ENCODE measurements at regions not wholly inside any gene's neighbourhood (a gene's known extent, or its start where the extent isn't known, plus 50 kb on each side); places are given as distances from the start of the nearest gene placed in this dataset.

DNA sequence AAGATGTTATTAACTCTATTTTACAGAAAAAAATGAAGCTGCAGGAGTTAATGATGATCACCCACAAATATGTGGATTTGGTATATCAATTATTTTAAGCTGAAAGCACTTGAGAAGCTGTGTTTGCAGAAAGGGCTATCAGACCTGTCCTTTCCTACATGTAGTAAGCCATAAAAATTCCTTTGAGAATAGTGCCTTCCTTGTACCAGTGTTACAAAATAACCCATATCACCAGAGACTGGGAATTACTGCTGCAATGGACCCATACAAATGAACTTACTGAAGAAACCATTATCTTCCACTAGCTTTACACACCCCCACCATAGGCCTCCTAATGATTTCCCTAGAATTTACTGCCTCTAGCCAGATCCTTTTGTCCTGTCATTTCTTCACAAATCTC lies 99.2 kb upstream of the ZRANB2 start:
- no peak for DNase-seq

DNA sequence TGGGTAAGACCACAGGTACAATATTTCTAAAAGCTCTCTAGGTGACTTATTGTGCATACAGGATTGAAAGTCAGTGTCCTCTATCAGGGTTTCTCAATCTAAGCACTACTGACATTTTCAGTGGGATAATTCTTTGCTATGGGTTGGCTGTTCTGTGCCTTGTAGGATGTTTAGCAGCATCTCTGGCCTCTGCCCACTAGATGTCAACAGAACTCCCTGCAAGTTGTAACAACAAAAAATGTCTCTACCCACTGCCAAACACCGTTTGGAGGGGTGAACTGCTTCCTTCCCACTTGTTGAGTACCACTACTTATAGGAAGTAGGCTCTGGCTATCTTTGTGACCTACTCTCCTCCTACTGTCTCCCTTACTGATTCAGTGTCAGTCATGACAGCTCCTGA lies 90.1 kb upstream of the ZRANB2 start:
- no peak for DNase-seq

DNA sequence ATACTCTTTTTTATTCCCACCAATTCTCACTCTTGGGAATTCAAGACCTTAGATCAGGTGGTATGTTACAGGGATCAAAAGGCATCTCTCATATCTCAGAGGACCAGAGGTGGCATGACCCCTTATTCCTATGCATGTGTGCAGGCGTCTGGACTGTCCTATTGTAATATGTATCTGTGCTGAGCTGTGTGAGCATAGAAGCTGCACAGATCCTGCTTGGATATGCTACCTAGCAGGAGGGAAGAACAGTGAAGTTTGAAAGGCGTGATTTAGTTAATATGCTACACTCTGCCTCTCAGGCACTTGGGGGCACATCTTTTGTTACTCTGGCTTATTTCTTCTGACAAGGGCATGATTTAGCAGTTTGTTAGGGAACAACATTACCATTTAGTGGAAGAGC lies 86.7 kb upstream of the ZRANB2 start:
- DNase-seq: no peak

DNA sequence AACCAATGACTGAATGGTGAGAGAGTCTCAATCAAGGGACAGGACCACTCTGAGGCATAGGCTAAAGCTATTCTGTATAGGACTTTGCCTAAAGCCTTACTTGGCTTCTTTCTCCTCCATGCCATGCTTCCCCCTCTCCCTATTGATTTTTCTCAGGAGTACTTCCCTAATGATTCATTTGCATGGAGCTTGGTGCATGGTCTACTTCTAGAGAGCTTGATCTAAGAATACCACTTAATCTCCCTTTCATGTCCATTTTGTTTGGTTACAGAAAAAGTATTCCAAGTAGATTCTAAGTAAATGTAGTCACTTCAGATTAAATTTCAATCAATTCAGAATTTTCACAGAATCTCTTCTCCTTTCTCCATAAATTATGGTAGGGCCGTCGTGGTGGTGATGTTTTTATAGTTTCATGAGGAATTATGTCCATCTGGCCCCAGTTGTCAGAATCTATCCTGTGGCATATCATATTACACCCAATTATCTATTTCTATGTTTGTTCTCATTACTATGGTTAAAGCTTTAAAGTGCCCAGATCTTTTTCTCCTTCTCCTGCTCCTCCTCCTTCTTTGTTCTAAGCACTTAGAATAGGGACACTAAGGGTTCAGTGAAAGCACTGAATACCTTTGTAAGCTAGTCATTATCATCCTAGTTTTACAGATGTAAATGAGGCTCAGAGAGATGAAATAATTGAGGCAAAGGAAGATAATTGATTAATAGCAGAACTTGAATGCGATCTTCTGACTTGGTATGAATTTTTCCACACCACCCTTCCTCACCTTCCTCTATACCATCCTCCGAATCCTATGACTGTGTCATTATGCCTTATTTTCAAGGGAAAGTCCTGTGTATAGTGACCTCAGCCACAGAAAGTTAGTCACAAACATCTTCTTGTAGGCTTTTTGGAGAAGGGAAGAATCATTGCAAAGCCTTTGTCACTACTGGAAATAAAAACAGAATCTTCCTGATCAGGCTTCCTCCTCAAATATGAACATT lies 85.6 kb upstream of the ZRANB2 start:
- no peak for DNase-seq

- DNase-seq: no peak
Measured at GRCh38 chr1:71157715-71158114, 76.9 kb upstream of the ZRANB2 start.

DNA sequence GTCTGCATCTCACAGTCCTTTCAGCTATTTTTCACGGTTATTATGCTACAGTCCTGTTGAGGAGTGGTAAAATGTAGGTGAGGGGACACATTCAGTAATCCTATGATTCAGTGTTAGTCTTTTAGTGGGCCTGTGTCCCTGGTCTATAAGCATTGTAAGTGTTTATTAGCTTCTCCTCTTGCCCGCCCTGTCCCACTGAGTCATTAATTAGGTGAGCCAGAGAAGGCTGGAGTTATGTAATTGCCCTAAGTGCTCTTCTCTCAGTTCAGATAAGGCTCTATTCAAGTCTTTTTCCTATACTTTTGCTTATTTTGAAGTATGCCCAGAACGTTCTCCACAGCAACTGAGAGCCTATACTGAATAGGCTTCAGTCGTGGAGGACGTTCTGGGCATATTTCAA lies 76.3 kb upstream of the ZRANB2 start:
- no peak for DNase-seq

GRCh38 chr1:71156590-71156989 lies 75.8 kb upstream of the ZRANB2 start:
- no peak for DNase-seq

DNA sequence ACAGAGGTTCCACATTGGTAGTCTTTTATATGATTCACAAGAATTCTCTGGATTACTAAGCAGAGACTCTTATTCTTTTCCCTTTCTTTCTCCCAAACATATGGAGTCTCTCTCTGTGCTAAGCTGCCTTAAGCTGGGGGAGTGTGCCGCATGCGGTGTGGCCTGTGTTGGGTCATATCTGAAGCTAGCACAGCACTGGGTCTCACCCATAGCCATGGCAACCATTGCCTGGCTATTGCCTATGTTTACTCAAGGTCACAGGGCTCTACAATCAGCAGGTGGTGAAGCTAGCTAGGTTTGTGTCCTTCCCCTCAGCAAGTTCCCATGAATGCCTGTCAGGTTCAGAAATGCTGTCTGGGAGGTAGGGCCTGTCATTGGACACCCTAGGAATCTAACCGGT lies 73.6 kb upstream of the ZRANB2 start:
- DNase-seq: no peak

DNA sequence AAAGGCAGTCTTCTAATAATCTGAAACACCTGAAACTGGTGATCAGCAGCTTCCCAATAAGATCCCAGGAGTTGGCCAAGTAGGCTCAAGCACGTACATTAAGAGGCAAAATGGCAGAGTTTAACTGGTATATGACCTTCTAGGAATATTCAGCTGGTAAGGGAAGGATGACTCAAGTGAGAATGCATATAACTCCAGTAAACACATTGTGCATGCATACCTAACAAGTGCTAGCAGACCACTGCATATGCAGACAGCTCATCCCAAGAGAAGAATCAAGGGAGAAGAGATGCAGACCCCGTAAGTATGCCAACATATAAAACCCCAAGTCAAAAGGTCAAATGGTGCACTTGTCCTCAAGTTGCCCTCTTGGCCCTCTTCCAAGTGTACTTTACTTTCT lies 73.0 kb upstream of the ZRANB2 start:
- no peak for DNase-seq

DNA sequence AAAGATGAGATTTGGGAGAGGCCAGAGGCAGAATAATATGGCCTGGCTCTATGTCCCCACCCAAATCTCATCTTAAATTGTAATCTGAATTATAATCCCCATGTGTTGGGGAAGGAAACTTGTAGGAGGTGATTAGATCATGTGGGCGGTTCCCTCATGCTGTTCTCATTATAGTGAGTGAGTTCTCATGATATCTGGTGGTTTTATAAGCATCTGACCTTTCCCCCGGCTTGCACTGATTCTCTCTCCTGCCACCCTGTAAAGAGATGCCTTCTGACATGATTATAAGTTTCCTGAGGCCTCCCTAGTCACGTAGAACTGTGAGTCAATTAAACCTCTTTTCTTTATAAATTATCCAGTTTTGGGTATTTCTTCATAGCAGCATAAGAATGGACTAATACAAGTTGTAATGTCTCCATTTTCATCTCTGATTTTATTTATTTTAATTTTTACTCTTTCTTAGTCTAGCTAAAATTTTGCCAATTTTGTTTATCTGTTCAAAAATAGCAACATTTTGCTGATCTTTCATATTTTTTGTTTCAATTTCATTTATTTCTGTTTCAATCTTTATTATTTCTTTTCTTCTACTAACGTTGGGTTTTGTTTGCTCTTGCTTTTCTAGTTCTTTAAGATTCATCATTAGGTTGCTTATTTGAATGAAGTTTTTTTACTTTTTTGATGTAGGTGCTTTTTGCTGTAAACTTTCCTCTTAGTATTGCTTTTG lies 67.0 kb upstream of the ZRANB2 start:
- no peak for DNase-seq

DNA sequence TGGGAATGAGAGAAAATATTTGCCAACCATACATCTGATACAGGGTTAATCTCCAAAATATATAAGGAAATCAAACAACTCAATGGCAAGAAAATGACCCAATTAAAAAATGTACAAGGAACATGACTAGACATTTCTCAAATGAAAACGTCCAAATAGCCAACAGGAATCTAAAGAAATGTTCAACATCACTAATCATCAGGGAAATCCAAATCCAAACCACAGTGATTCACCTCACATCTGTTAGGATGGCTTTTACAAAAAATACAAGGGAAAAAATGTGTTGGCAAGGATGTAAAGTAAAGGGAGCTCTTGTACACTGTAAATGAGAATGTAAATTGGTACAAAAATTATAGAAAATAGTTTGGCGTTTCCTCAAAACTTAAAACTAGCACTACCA lies 54.7 kb upstream of the ZRANB2 start:
- no peak for DNase-seq
